GM12878 (cell line): ENCODE measurements at regions not wholly inside any gene's neighbourhood (a gene's known extent, or its start where the extent isn't known, plus 50 kb on each side); places are given as distances from the start of the nearest gene placed in this dataset.

Experiments
- ATAC-seq: fragments of 200-7000 bp; cut with Tn5 transposase; 3 replicates; pipeline ENCODE4 v1.9.1; 2020; ENCODE audit warnings: mild to moderate bottlenecking, moderate library complexity
- BruUV-seq: library from RNA; stranded (reverse); fragments of 400-500 nt; replicated peaks from 2 replicates; lab custom pipeline; 2021; lab: Mats Ljungman, UMichigan
- CTCF ChIA-PET: fragments of 300-600 bp; sonication (Branson Sonifier 250); formaldehyde crosslinking; extraction: SDS; loops from one replicate; lab custom pipeline; 2021; ENCODE audit warnings: inconsistent platforms; lab: Yijun Ruan, JAX
- POLR2A ChIA-PET: fragments of 350-600 bp; formaldehyde crosslinking; extraction: SDS; loops from one replicate; lab custom pipeline; 2021; ENCODE audit warnings: inconsistent platforms; lab: Charles Lee
- RAD21 ChIA-PET: fragments of 300-600 bp; sonication (Branson Sonifier 250); formaldehyde crosslinking; loops from one replicate; lab custom pipeline; 2023; ENCODE audit warnings: antibody characterized with exemption; ENCODE audit not compliant: unreplicated experiment; lab: Charles Lee
- SMC1A ChIA-PET: fragments of 300-600 bp; sonication (Branson Sonifier 250); formaldehyde crosslinking; loops from one replicate; lab custom pipeline; 2023; ENCODE audit not compliant: unreplicated experiment, uncharacterized antibody; lab: Charles Lee
- DNase-seq: peaks from one replicate; pipeline ENCODE4 v3.0.0-alpha.2; 2011; ENCODE audit warnings: low read depth, low spot score
- FAIRE-seq: peaks from 3 replicates; lab custom pipeline; 2011; peaks lifted over from hg19 to GRCh38; lab: Jason Lieb, UNC
- H2AFZ ChIP-seq: 2 replicates; pipeline ENCODE4 v1.6.0; 2011; ENCODE audit warnings: low read depth, low read length, control low read depth; ENCODE audit not compliant: control insufficient read depth
- H3K27ac ChIP-seq: 2 replicates; pipeline ENCODE4 v1.5.1; 2011; ENCODE audit warnings: control low read depth; ENCODE audit not compliant: control insufficient read depth, insufficient read depth
- H3K27me3 ChIP-seq, 2 experiments: replicated peaks in 1 of 2; 2 replicates each; pipeline versions ENCODE4 v1.6.0 to v1.6.1; 2011; ENCODE audit warnings: low read length in 1 of 2; ENCODE audit not compliant: control insufficient read depth in 2 of 2, insufficient read depth in 2 of 2
- H3K36me3 ChIP-seq, 2 experiments: 2 replicates each; pipeline ENCODE4 v1.5.1; 2011; ENCODE audit warnings: low read length in 1 of 2; ENCODE audit not compliant: control insufficient read depth in 2 of 2, insufficient read depth in 2 of 2
- H3K4me1 ChIP-seq: 2 replicates; pipeline ENCODE4 v1.6.1; 2011; ENCODE audit warnings: mild to moderate bottlenecking, low read length, moderate library complexity, mixed read lengths; ENCODE audit not compliant: control insufficient read depth, insufficient read depth
- H3K4me2 ChIP-seq: 2 replicates; pipeline ENCODE4 v1.6.0; 2011; ENCODE audit warnings: control low read depth; ENCODE audit not compliant: control insufficient read depth, insufficient read depth
- H3K4me3 ChIP-seq: fragments of 200-600 bp; sonication (generic); 2 replicates; pipeline ENCODE4 v1.5.1; 2016
- H3K79me2 ChIP-seq: 2 replicates; pipeline ENCODE4 v1.6.0; 2011; ENCODE audit warnings: low read length; ENCODE audit not compliant: control insufficient read depth, insufficient read depth
- H3K9ac ChIP-seq: 2 replicates; pipeline ENCODE4 v1.8.0; 2011; ENCODE audit warnings: low read length, control low read depth, mixed read lengths; ENCODE audit not compliant: control insufficient read depth, insufficient read depth
- H3K9me3 ChIP-seq: replicated peaks from 3 replicates; pipeline ENCODE4 v1.5.1; 2011; ENCODE audit warnings: mild to moderate bottlenecking, low read length; ENCODE audit not compliant: control insufficient read depth, insufficient read depth
- H4K20me1 ChIP-seq: 2 replicates; pipeline ENCODE4 v1.6.0; 2011; ENCODE audit not compliant: control insufficient read depth, insufficient read depth
- EGR1 ChIP-seq, 2 experiments: IDR thresholded peaks; 1 replicate in 1 of 2; 2 replicates in 1 of 2; pipeline ENCODE4 v1.6.1; 2011 to 2012; ENCODE audit warnings: low read depth in 2 of 2, low read length in 2 of 2, borderline replicate concordance in 1 of 2, mild to moderate bottlenecking in 1 of 2, moderate library complexity in 1 of 2
- SIN3A ChIP-seq: IDR thresholded peaks from 2 replicates; pipeline ENCODE4 v1.6.1; 2012; ENCODE audit warnings: low read depth, low read length, improper control_type of control experiment
- SMARCA5 ChIP-seq: fragments of 450-650 bp; IDR thresholded peaks from 2 replicates; pipeline ENCODE4 v1.6.1; 2017; ENCODE audit warnings: mild to moderate bottlenecking
- TAF1 ChIP-seq: IDR thresholded peaks from 2 replicates; pipeline ENCODE4 v1.6.1; 2011; ENCODE audit warnings: mild to moderate bottlenecking, low read depth, low read length, borderline replicate concordance
- ZBTB4 ChIP-seq: fragments of 450-650 bp; formaldehyde crosslinking; IDR thresholded peaks from 2 replicates; pipeline ENCODE4 v1.4.0; 2022; ENCODE audit warnings: mild to moderate bottlenecking, moderate library complexity
- WGBS: methylation state at CpG from one replicate; pipeline ENCODE4 v1.1.6; 2016; ENCODE audit warnings: low lambda C conversion rate; ENCODE audit not compliant: insufficient replicate concordance, insufficient coverage; ENCODE audit errors: missing lambda C conversion rate; 5-methylcytosine and 5-hydroxymethylcytosine counted together
- in situ Hi-C: fragments of 300-500 bp; cut with MboI; formaldehyde crosslinking; loops from 9 replicates; pipeline ENCODE4 v1.14.3; 2018; ENCODE audit warnings: mixed read lengths
- intact Hi-C: fragments of 100-400 bp; cut with micrococcal nuclease; formaldehyde crosslinking; loops from one replicate; pipeline ENCODE4 v1.14.2; 2022; ENCODE audit not compliant: unreplicated experiment
- TF ChIP-seq, protein P1 (sequence below), 3 experiments: IDR thresholded peaks in 2 of 3; conservative IDR thresholded peaks in 1 of 3; 2 replicates each; pipeline ENCODE4 v1.5.1; 2011; ENCODE audit warnings: low read depth in 3 of 3, low read length in 3 of 3, mild to moderate bottlenecking in 3 of 3, control low read depth in 2 of 3, moderate library complexity in 2 of 3, inconsistent platforms in 1 of 3, mixed read lengths in 1 of 3; ENCODE audit not compliant: control insufficient read depth in 2 of 3, insufficient read depth in 1 of 3; ENCODE audit errors: extremely low read depth in 1 of 3
- TF ChIP-seq, protein P2 (sequence below): fragments of 150-350 bp; IDR thresholded peaks from 2 replicates; pipeline ENCODE4 v1.6.1; 2014; ENCODE audit warnings: mild to moderate bottlenecking, low read depth, low read length
- TF ChIP-seq, protein P3 (sequence below): IDR thresholded peaks from 2 replicates; pipeline ENCODE4 v1.6.1; 2012; ENCODE audit warnings: mild to moderate bottlenecking, low read depth, low read length

- TF ChIP-seq, protein P1, sequence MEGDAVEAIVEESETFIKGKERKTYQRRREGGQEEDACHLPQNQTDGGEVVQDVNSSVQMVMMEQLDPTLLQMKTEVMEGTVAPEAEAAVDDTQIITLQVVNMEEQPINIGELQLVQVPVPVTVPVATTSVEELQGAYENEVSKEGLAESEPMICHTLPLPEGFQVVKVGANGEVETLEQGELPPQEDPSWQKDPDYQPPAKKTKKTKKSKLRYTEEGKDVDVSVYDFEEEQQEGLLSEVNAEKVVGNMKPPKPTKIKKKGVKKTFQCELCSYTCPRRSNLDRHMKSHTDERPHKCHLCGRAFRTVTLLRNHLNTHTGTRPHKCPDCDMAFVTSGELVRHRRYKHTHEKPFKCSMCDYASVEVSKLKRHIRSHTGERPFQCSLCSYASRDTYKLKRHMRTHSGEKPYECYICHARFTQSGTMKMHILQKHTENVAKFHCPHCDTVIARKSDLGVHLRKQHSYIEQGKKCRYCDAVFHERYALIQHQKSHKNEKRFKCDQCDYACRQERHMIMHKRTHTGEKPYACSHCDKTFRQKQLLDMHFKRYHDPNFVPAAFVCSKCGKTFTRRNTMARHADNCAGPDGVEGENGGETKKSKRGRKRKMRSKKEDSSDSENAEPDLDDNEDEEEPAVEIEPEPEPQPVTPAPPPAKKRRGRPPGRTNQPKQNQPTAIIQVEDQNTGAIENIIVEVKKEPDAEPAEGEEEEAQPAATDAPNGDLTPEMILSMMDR (IDR thresholded peaks at IDR 0.05 in 2 of 3, conservative IDR thresholded peaks at IDR 0.05 in 1 of 3; ENCODE audit: control insufficient read depth in 2 of 3, extremely low read depth in 1 of 3, insufficient read depth in 1 of 3, low read depth in 3 of 3, low read length in 3 of 3) = no peak
- TF ChIP-seq SMARCA5 = no peak
- TF ChIP-seq EGR1 (IDR thresholded peaks at IDR 0.05; ENCODE audit: borderline replicate concordance in 1 of 2, low read depth in 2 of 2, low read length in 2 of 2) = no peak
- TF ChIP-seq, protein P2, sequence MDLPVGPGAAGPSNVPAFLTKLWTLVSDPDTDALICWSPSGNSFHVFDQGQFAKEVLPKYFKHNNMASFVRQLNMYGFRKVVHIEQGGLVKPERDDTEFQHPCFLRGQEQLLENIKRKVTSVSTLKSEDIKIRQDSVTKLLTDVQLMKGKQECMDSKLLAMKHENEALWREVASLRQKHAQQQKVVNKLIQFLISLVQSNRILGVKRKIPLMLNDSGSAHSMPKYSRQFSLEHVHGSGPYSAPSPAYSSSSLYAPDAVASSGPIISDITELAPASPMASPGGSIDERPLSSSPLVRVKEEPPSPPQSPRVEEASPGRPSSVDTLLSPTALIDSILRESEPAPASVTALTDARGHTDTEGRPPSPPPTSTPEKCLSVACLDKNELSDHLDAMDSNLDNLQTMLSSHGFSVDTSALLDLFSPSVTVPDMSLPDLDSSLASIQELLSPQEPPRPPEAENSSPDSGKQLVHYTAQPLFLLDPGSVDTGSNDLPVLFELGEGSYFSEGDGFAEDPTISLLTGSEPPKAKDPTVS = no peak
- TF ChIP-seq, all 136 proteins: peak for 0
Measured at GRCh38 chr6:112881027-112881426, 533.9 kb downstream of the RFPL4B start (continued).

DNA sequence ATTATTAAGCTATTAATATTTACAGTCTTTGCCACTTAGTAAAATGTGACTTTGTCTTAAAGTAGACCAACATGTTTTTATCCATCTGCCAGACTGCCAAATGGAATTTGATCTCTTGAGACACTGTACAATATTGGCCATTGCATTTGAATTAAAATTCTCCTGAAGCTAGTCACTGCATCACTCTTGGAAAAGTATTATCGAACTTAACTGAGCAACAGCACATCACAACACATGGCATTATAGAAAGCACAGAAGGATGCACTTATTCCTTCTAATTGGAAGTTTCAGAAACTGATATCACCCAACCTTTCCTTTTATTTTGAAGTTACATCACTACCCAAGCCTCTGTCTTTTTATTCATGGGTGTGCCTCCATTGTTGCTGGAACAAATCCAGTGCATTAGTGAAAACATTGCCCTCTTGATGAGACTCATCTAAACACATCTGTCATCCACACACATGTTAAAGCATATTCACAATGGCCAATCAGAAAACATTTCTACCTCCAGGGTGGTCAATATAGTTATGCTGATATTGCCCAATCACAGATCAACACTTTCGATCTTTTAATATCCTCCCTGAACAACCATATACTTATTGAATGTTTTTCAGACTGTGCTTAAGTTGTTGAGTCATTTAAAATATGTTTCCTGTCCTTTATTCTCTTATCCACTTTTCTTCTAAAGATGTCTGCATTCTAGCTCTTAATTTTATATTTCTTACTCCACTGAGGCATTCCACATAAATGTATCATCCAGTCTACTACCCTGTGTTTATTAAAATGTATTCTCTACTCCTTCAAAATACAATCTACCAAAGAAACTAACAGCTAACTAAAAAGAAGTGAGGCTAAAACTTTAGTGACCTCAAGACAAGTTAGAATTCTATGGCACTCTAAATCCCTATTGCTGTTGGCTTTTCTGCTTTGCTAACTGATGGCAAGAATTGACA lies 535.0 kb downstream of the RFPL4B start:
- POLR2A ChIA-PET = interaction anchor here (0.9 kb wide), 1 partner anchor 30 kb away, joined by 3 read pairs; no protein-coding TSS in a partner anchor
- no peak for TF ChIP-seq ZBTB4
- TF ChIP-seq, protein P3, sequence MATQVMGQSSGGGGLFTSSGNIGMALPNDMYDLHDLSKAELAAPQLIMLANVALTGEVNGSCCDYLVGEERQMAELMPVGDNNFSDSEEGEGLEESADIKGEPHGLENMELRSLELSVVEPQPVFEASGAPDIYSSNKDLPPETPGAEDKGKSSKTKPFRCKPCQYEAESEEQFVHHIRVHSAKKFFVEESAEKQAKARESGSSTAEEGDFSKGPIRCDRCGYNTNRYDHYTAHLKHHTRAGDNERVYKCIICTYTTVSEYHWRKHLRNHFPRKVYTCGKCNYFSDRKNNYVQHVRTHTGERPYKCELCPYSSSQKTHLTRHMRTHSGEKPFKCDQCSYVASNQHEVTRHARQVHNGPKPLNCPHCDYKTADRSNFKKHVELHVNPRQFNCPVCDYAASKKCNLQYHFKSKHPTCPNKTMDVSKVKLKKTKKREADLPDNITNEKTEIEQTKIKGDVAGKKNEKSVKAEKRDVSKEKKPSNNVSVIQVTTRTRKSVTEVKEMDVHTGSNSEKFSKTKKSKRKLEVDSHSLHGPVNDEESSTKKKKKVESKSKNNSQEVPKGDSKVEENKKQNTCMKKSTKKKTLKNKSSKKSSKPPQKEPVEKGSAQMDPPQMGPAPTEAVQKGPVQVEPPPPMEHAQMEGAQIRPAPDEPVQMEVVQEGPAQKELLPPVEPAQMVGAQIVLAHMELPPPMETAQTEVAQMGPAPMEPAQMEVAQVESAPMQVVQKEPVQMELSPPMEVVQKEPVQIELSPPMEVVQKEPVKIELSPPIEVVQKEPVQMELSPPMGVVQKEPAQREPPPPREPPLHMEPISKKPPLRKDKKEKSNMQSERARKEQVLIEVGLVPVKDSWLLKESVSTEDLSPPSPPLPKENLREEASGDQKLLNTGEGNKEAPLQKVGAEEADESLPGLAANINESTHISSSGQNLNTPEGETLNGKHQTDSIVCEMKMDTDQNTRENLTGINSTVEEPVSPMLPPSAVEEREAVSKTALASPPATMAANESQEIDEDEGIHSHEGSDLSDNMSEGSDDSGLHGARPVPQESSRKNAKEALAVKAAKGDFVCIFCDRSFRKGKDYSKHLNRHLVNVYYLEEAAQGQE = no peak
- TF ChIP-seq TAF1 = no peak
- no peak for TF ChIP-seq SIN3A

More for the DNA sequence above, 535.0 kb downstream of the RFPL4B start:
- H2AFZ ChIP-seq = no peak overlapping the region
- CTCF ChIA-PET = interaction anchor here (1.2 to 8.4 kb wide), 5 partner anchors 11 to 1025 kb away, joined by 3 to 88 read pairs (median 5); no protein-coding TSS in a partner anchor
- no peak for DNase-seq
- RAD21 ChIA-PET = interaction anchor here (1.2 to 4.1 kb wide), 5 partner anchors 53 to 1027 kb away, joined by 3 to 19 read pairs (median 3); no protein-coding TSS in a partner anchor
- no peaks in the 10 kb centered on the region for H3K79me2 ChIP-seq
- no peak overlapping the region for H3K9ac ChIP-seq
- no peaks in the 10 kb centered on the region for H4K20me1 ChIP-seq
- H3K27ac ChIP-seq = no peak overlapping the region
- FAIRE-seq = no peak
- in situ Hi-C loops (no loop called here), intact Hi-C loops (loop anchor here (5.0 kb wide), 1 partner anchor 995 kb away; no protein-coding TSS in a partner anchor)
- SMC1A ChIA-PET = interaction anchor here (0.6 to 4.4 kb wide), 10 partner anchors 8 to 998 kb away, joined by 3 to 28 read pairs (median 4); no protein-coding TSS in a partner anchor
- WGBS = 7% methylated on average over 2 of the region's 2 CpGs
- no peak overlapping the region for H3K4me2 ChIP-seq
- ATAC-seq = no peak
- no TSS peak for BruUV-seq
- no peaks in the 10 kb centered on the region for H3K9me3 ChIP-seq
- no peaks in the 10 kb centered on the region for H3K4me1 ChIP-seq
- no peaks in the 10 kb centered on the region for H3K36me3 ChIP-seq
- H3K27me3 ChIP-seq = no peaks in the 10 kb centered on the region
- H3K4me3 ChIP-seq = no peak overlapping the region
